HepG2 (cell line): ENCODE measurements at regions not wholly inside any gene's neighbourhood (a gene's known extent, or its start where the extent isn't known, plus 50 kb on each side); places are given as distances from the start of the nearest gene placed in this dataset.

Experiments used
- ATAC-seq: fragments of 200-7000 bp; cut with Tn5 transposase; 3 replicates; pipeline ENCODE4 v1.9.1; 2020; ENCODE audit warnings: mild to moderate bottlenecking, moderate library complexity
- BruUV-seq: library from RNA; stranded (reverse); fragments of 400-500 nt; replicated peaks from 2 replicates; lab custom pipeline; 2021; lab: Mats Ljungman, UMichigan
- CTCF ChIA-PET: fragments of 300-600 bp; formaldehyde crosslinking; extraction: SDS; loops from one replicate; lab custom pipeline; 2021; ENCODE audit warnings: low total read pairs, inconsistent platforms, low intra/inter-chr PET ratio; lab: Yijun Ruan, JAX
- POLR2A ChIA-PET: fragments of 350-600 bp; sonication (Branson Sonifier 250); formaldehyde crosslinking; loops from one replicate; lab custom pipeline; 2020; ENCODE audit warnings: antibody characterized with exemption, inconsistent platforms; lab: Yijun Ruan, JAX
- DNase-seq: peaks from one replicate; pipeline ENCODE4 v3.0.0-alpha.2; 2015; ENCODE audit warnings: low spot score
- FAIRE-seq: peaks from 3 replicates; lab custom pipeline; 2011; peaks lifted over from hg19 to GRCh38; lab: Jason Lieb, UNC
- H2AFZ ChIP-seq: one replicate; pipeline ENCODE4 v1.6.1; 2011; ENCODE audit warnings: low read length, inconsistent platforms
- H3K27ac ChIP-seq: fragments of 300-600 bp; 3 replicates; pipeline ENCODE4 v1.8.0; 2011; ENCODE audit warnings: mixed run types, mild to moderate bottlenecking, mixed read lengths, low read length, inconsistent platforms; ENCODE audit not compliant: insufficient read depth; ENCODE audit errors: extremely low read length
- H3K27me3 ChIP-seq, 2 experiments: fragments of 200-600 bp in 1 of 2; 2 replicates in 1 of 2; 3 replicates in 1 of 2; pipeline versions ENCODE4 v1.6.0 to v1.8.0; 2011; ENCODE audit warnings: low read length in 2 of 2, mild to moderate bottlenecking in 2 of 2, moderate library complexity in 2 of 2, inconsistent platforms in 1 of 2; ENCODE audit not compliant: insufficient read depth in 2 of 2, control insufficient read depth in 1 of 2
- H3K36me3 ChIP-seq, 2 experiments: fragments of 200-600 bp in 1 of 2; replicated peaks in 1 of 2; 2 replicates in 1 of 2; 3 replicates in 1 of 2; pipeline versions ENCODE4 v1.5.1 to v1.8.0; 2011; ENCODE audit warnings: low read length in 2 of 2, inconsistent platforms in 1 of 2; ENCODE audit not compliant: insufficient read depth in 2 of 2, control insufficient read depth in 1 of 2
- H3K4me1 ChIP-seq: 2 replicates; pipeline ENCODE4 v1.5.1; 2012; ENCODE audit warnings: low read length, inconsistent platforms; ENCODE audit not compliant: insufficient read depth
- H3K4me2 ChIP-seq: 2 replicates; pipeline ENCODE4 v1.6.0; 2011; ENCODE audit warnings: low read depth, low read length, inconsistent platforms
- H3K4me3 ChIP-seq, 3 experiments: fragments of 200-600 bp in 1 of 3; sonication (generic), shearing (Covaris generic) in 1 of 3; replicated peaks in 1 of 3; 2 replicates each; pipeline ENCODE4 v1.5.1; 2011 to 2016; ENCODE audit warnings: low read length in 3 of 3, inconsistent platforms in 2 of 3, low read depth in 2 of 3, mild to moderate bottlenecking in 2 of 3, control low read depth in 1 of 3, mixed read lengths in 1 of 3; ENCODE audit not compliant: insufficient read depth in 1 of 3
- H3K79me2 ChIP-seq: one replicate; pipeline ENCODE4 v1.6.1; 2011; ENCODE audit warnings: low read length, inconsistent platforms; ENCODE audit not compliant: insufficient read depth
- H3K9ac ChIP-seq: 2 replicates; pipeline ENCODE4 v1.6.0; 2011; ENCODE audit warnings: mild to moderate bottlenecking, low read depth, low read length, inconsistent platforms; ENCODE audit not compliant: insufficient read depth
- H3K9me3 ChIP-seq: 2 replicates; pipeline ENCODE4 v1.5.1; 2012; ENCODE audit warnings: mild to moderate bottlenecking, low read length
- H4K20me1 ChIP-seq: 2 replicates; pipeline ENCODE4 v1.6.0; 2011; ENCODE audit warnings: inconsistent platforms, mild to moderate bottlenecking, low read length, moderate library complexity; ENCODE audit not compliant: insufficient read depth
- ATF7 ChIP-seq, 2 experiments: fragments of 450-650 bp in 1 of 2; sonication (generic) in 1 of 2; formaldehyde crosslinking in 1 of 2; IDR thresholded peaks; 2 replicates each; pipeline versions ENCODE4 v1.4.0 to v1.6.1; 2016 to 2020; ENCODE audit warnings: antibody characterized with exemption in 1 of 2, mild to moderate bottlenecking in 1 of 2, missing genetic modification reagents in 1 of 2
- EP300 ChIP-seq, 3 experiments: sonication (generic) in 1 of 3; formaldehyde crosslinking in 1 of 3; IDR thresholded peaks; 2 replicates each; pipeline versions ENCODE4 v1.5.1 to v1.6.1; 2011 to 2020; ENCODE audit warnings: low read depth in 2 of 3, low read length in 2 of 3, borderline replicate concordance in 1 of 3, improper control_type of control experiment in 1 of 3, mild to moderate bottlenecking in 1 of 3, missing genetic modification reagents in 1 of 3, moderate library complexity in 1 of 3
- FOSL2 ChIP-seq: sonication (generic); formaldehyde crosslinking; IDR thresholded peaks from 2 replicates; pipeline ENCODE4 v1.4.0; 2020; ENCODE audit warnings: missing genetic modification reagents
- JUN ChIP-seq: sonication (generic); formaldehyde crosslinking; IDR thresholded peaks from 2 replicates; pipeline ENCODE4 v1.4.0; 2020; ENCODE audit warnings: mild to moderate bottlenecking, missing genetic modification reagents
- JUND ChIP-seq: sonication (generic); formaldehyde crosslinking; IDR thresholded peaks from 2 replicates; pipeline ENCODE4 v1.8.0; 2022; ENCODE audit warnings: mild to moderate bottlenecking, missing genetic modification reagents
- KAT8 ChIP-seq: IDR thresholded peaks from 2 replicates; pipeline ENCODE4 v1.6.1; 2016; ENCODE audit warnings: missing genetic modification reagents, missing compliant biosample characterization
- MTA3 ChIP-seq: sonication (generic); formaldehyde crosslinking; IDR thresholded peaks from 2 replicates; pipeline ENCODE4 v1.4.0; 2020; ENCODE audit warnings: missing genetic modification reagents
- NCOA2 ChIP-seq: sonication (generic); formaldehyde crosslinking; IDR thresholded peaks from 2 replicates; pipeline ENCODE4 v1.8.0; 2022; ENCODE audit warnings: inconsistent platforms
- PATZ1 ChIP-seq: sonication (generic); formaldehyde crosslinking; IDR thresholded peaks from 2 replicates; pipeline ENCODE4 v1.4.0; 2020; ENCODE audit warnings: missing genetic modification reagents
- PAXIP1 ChIP-seq: sonication (generic); formaldehyde crosslinking; conservative IDR thresholded peaks from 2 replicates; pipeline ENCODE4 v1.4.0; 2020; ENCODE audit warnings: mild to moderate bottlenecking, missing genetic modification reagents, moderate library complexity
- POLR2AphosphoS5 ChIP-seq: IDR thresholded peaks from 2 replicates; pipeline ENCODE4 v1.6.1; 2012; ENCODE audit warnings: low read depth, low read length
- RBAK ChIP-seq: sonication (generic); formaldehyde crosslinking; IDR thresholded peaks from 2 replicates; pipeline ENCODE4 v1.5.1; 2020; ENCODE audit warnings: mild to moderate bottlenecking, missing genetic modification reagents
- TEAD2 ChIP-seq: sonication (generic); formaldehyde crosslinking; IDR thresholded peaks from 2 replicates; pipeline ENCODE4 v1.9.0; 2021; ENCODE audit warnings: missing genetic modification reagents
- TEAD3 ChIP-seq: optimal IDR thresholded peaks from 2 replicates; pipeline ENCODE3; 2016; ENCODE audit warnings: borderline replicate concordance
- ZIK1 ChIP-seq: sonication (generic); formaldehyde crosslinking; IDR thresholded peaks from 2 replicates; pipeline ENCODE4 v1.5.0; 2020; ENCODE audit warnings: mild to moderate bottlenecking, low read depth, missing genetic modification reagents, borderline replicate concordance
- ZNF761 ChIP-seq: sonication (generic); formaldehyde crosslinking; conservative IDR thresholded peaks from 2 replicates; pipeline ENCODE4 v1.4.0; 2020; ENCODE audit warnings: mild to moderate bottlenecking, missing genetic modification reagents
- WGBS: methylation state at CpG from one replicate; pipeline ENCODE4 v1.1.6; 2017; ENCODE audit warnings: low lambda C conversion rate; 5-methylcytosine and 5-hydroxymethylcytosine counted together
- in situ Hi-C: cut with HindIII; loops from 2 replicates; pipeline ENCODE4 v1.10.0; 2017; ENCODE audit warnings: low pct_unique_long_range_greater_than_20kb; ENCODE audit not compliant: extremely low pct_ligation_motif_present
- intact Hi-C: fragments of 100-400 bp; cut with micrococcal nuclease; formaldehyde crosslinking; loops from one replicate; pipeline ENCODE4 v1.10.0; 2022; ENCODE audit not compliant: unreplicated experiment
- TF ChIP-seq, protein P1 (sequence below): IDR thresholded peaks from 2 replicates; pipeline ENCODE4 v1.6.1; 2016; ENCODE audit warnings: missing biosample characterization, missing genetic modification reagents, low read depth

DNA sequence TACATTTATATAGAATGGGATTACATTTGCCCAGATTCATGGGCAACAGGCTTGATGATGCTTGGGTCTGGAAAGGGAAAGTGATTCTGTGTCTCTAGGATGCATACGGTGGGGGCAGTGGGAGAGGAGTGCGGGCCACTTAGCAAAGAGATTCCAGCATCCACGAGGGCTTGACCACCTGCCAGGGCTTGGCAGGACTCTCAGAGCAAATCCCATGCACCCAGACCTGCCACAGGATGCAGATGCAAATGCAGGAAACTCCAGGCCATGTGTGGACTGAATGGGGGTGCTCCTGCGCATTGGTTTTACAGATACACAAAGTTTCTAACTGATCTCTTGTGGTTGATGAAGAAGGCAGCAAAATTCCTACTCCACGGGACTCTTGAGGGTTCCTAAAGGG is 334.7 kb downstream of the CYRIA start (continued):
- TF ChIP-seq RBAK (CRISPR knock-in tag) (no peak), ZNF761 (CRISPR knock-in tag) (no peak), ZIK1 (CRISPR knock-in tag) (no peak), TEAD2 (no peak), MTA3 (CRISPR knock-in tag) (no peak)
- TF ChIP-seq, protein P1, sequence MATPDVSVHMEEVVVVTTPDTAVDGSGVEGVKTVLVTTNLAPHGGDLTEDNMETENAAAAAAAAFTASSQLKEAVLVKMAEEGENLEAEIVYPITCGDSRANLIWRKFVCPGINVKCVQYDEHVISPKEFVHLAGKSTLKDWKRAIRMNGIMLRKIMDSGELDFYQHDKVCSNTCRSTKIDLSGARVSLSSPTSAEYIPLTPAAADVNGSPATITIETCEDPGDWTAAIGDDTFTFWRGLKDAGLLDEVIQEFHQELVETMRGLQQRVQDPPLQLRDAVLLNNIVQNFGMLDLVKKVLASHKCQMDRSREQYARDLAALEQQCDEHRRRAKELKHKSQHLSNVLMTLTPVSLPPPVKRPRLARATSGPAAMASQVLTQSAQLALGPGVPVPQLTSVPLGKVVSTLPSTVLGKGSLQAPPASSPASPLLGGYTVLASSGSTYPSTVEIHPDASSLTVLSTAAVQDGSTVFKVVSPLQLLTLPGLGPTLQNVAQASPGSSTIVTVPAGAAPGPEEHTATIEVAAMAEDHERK (CRISPR knock-in tag): no peak

DNA sequence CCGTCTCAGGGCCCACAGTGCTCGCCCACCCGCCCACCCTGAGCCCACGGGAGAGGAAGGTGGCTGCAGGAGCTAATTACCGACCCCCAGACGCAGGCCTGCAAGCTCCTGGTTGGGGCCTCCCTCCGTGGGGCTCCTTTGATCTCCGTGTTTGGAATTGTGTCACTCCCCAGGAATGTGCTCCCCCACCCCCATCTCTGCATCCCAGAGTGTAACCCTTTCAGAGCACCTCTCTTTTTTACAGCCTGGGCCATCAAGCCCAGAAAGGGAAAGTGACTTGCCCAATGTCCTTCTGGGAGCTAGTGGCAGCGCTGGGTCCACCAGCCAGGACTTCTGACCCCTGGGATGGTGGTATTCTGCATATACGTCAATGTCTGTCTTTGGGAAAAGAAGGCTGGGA is 335.1 kb downstream of the CYRIA start:
- 6% methylated on average over 5 of the region's 10 CpGs for WGBS
- H4K20me1 ChIP-seq: no peaks in the 10 kb centered on the region
- intact Hi-C loops: no loop called here
- no TSS peak for BruUV-seq
- H3K4me2 ChIP-seq: peak overlapping the region; percentile 64
- ChIA-PET POLR2A (interaction anchor here (0.8 to 1.7 kb wide), 2 partner anchors 15 to 95 kb away, joined by 4 to 6 read pairs; no protein-coding TSS in a partner anchor), CTCF (no interaction called here)
- in situ Hi-C loops: no loop called here
- no peaks in the 10 kb centered on the region for H3K9me3 ChIP-seq
- peaks cover 20% of the 10 kb centered on the region for H3K4me1 ChIP-seq
- ATAC-seq (peak; percentile 81), DNase-seq (peak; percentile 84), FAIRE-seq (peak; percentile 55)
- H3K79me2 ChIP-seq: no peaks in the 10 kb centered on the region
- no peaks in the 10 kb centered on the region; a peak in 2 of 5 replicates for H3K27me3 ChIP-seq
- H3K4me3 ChIP-seq: peak overlapping the region in 2 of 3 experiments; percentile 1 to 35; a peak in 2 of 6 replicates
- H2AFZ ChIP-seq: no peak overlapping the region
- H3K9ac ChIP-seq: no peak overlapping the region
- no peaks in the 10 kb centered on the region for H3K36me3 ChIP-seq
- H3K27ac ChIP-seq: no peak overlapping the region
- TF ChIP-seq KAT8 (CRISPR knock-in tag): no peak
- peak; percentile 73 for TF ChIP-seq FOSL2 (CRISPR knock-in tag)
- peak in 1 of 2 experiments; percentile 68; a peak in 2 of 4 replicates for TF ChIP-seq EP300 (IDR thresholded peaks at IDR 0.05; ENCODE audit: low read depth in 2 of 2, low read length in 2 of 2)
- TF ChIP-seq EP300 (CRISPR knock-in tag; IDR thresholded peaks at IDR 0.05; ENCODE audit: borderline replicate concordance): no peak
- TF ChIP-seq NCOA2 (CRISPR knock-in tag): peak; percentile 57; the same call in 1 of the 2 replicates
- TF ChIP-seq ATF7 (IDR thresholded peaks at IDR 0.05): no peak
- peak; percentile 95 for TF ChIP-seq ATF7 (CRISPR knock-in tag; IDR thresholded peaks at IDR 0.05)
- 0 out of 2 replicates have a peak, but pooled peaks have one; percentile 12 for TF ChIP-seq PAXIP1
- TF ChIP-seq JUN (CRISPR knock-in tag): peak; percentile 92
- TF ChIP-seq POLR2AphosphoS5: no peak
- peak; percentile 90 for TF ChIP-seq PATZ1 (CRISPR knock-in tag)
- peak; percentile 90 for TF ChIP-seq TEAD3 (CRISPR knock-in tag)
- peak; percentile 94 for TF ChIP-seq JUND (CRISPR knock-in tag)
